Astrocyte of the spinal cord (primary cell): ENCODE measurements at regions not wholly inside any gene's neighbourhood (a gene's known extent, or its start where the extent isn't known, plus 50 kb on each side); places are given as distances from the start of the nearest gene placed in this dataset.

Source experiments
- DNase-seq: peaks from one replicate; pipeline ENCODE4 v3.0.0; 2011; ENCODE audit warnings: low read depth, low spot score
- H3K4me3 ChIP-seq: 2 replicates; pipeline ENCODE4 v1.5.1; 2011; ENCODE audit warnings: low read depth, mild to moderate bottlenecking, low read length, moderate library complexity
- in situ Hi-C: cut with HindIII; loops from 2 replicates; pipeline ENCODE4 v1.10.0; 2017; ENCODE audit warnings: low sequenced_read_pairs
- TF ChIP-seq, protein P1 (sequence below): IDR thresholded peaks from 2 replicates; pipeline ENCODE4 v1.5.1; 2012; ENCODE audit warnings: low read depth, mild to moderate bottlenecking, low read length, inconsistent platforms

- no peak for DNase-seq
- TF ChIP-seq, protein P1, sequence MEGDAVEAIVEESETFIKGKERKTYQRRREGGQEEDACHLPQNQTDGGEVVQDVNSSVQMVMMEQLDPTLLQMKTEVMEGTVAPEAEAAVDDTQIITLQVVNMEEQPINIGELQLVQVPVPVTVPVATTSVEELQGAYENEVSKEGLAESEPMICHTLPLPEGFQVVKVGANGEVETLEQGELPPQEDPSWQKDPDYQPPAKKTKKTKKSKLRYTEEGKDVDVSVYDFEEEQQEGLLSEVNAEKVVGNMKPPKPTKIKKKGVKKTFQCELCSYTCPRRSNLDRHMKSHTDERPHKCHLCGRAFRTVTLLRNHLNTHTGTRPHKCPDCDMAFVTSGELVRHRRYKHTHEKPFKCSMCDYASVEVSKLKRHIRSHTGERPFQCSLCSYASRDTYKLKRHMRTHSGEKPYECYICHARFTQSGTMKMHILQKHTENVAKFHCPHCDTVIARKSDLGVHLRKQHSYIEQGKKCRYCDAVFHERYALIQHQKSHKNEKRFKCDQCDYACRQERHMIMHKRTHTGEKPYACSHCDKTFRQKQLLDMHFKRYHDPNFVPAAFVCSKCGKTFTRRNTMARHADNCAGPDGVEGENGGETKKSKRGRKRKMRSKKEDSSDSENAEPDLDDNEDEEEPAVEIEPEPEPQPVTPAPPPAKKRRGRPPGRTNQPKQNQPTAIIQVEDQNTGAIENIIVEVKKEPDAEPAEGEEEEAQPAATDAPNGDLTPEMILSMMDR = no peak
- in situ Hi-C loops = no loop called here
- no peak overlapping the region for H3K4me3 ChIP-seq
Observed at GRCh38 chr5:167802755-167803431, 488.6 kb upstream of the WWC1 start.

DNA sequence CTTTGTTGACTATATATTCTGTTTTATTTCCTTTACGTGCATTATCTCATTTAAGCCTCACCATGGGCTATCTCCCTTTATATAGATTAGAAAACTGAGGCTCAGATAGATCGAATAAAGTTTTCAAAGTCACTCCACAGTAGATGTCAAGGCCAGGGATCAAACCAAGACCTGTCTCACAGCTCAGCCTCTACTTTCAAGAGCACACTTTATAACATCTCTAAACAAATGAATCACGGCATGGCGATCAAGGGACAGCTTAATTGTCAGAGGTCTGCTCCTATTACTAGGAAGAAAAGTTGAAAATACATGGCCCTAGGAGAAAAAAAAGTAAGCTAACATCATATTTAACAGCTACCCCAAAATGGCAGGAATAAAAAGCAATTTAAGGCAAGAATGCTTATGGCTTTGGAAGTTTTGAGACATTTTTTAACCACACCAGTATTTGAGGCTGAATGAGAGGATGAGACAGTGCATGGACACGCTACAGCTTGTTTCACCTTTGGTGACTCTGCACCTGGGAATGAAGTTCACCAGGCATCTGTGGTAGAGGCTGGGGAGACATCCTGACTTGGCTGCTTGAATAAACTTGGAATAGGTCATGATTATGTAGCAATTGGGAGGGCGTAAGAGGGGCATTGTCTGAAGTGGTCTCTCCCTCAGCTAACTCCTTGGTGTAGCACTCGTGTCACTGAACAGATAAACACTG is 486.8 kb upstream of the WWC1 start:
- TF ChIP-seq, protein P1 = no peak
- DNase-seq = no peak
- no peak overlapping the region for H3K4me3 ChIP-seq
- in situ Hi-C loops = no loop called here

GRCh38 chr5:167810573-167810972 is 480.9 kb upstream of the WWC1 start:
- in situ Hi-C loops = no loop called here
- H3K4me3 ChIP-seq = no peak overlapping the region
- TF ChIP-seq, protein P1 = no peak
- DNase-seq = no peak

- in situ Hi-C loops = no loop called here
- no peak for DNase-seq
- no peak overlapping the region for H3K4me3 ChIP-seq
- TF ChIP-seq, protein P1 = no peak
Observed at GRCh38 chr5:167812871-167813270, 478.6 kb upstream of the WWC1 start.

DNA sequence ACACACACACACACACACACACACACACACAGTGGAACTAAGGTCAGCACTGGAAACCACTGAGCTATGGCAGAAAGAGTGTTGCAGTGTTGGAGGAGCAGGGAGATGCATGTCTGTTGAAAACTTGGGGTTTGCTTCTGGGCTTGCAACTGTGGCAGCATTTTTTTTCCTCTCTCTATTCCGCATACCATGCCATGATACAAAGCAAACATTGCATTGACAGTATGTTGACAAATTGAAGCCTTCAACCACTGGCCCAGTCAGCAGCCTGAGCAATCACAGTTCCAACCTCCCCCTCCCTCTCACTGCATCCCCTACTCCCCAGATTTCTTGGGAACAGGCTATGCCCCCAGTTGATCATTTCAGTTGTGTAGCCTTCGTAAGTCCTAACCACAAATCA is 478.1 kb upstream of the WWC1 start:
- TF ChIP-seq, protein P1 = no peak
- in situ Hi-C loops = no loop called here
- DNase-seq = no peak
- H3K4me3 ChIP-seq = no peak overlapping the region

DNA sequence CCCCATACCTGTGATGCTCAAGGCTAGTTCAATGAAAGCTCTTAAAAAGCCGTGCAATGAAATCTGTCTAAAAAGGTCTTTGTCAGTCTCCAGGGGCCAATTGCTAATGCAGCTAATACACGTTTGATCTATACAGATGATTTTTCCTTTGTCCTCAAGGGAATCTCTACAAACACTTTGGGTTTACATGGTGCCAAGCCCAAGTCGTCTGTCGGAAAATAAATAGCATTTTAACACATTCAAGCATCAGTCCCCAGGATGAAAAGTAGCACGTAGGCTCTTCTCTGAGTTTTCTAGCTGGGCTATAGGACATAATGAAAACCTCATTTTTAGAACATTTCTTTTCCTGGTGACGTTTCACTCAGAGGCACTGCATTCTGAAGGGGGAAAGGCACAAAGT is 477.4 kb upstream of the WWC1 start:
- in situ Hi-C loops = no loop called here
- TF ChIP-seq, protein P1 = no peak
- DNase-seq = no peak
- H3K4me3 ChIP-seq = no peak overlapping the region
